ENCODE measurements at regions not wholly inside any gene's neighbourhood (a gene's known extent, or its start where the extent isn't known, plus 50 kb on each side); places are given as distances from the start of the nearest gene placed in this dataset.

- TF ChIP-seq, protein P1, sequence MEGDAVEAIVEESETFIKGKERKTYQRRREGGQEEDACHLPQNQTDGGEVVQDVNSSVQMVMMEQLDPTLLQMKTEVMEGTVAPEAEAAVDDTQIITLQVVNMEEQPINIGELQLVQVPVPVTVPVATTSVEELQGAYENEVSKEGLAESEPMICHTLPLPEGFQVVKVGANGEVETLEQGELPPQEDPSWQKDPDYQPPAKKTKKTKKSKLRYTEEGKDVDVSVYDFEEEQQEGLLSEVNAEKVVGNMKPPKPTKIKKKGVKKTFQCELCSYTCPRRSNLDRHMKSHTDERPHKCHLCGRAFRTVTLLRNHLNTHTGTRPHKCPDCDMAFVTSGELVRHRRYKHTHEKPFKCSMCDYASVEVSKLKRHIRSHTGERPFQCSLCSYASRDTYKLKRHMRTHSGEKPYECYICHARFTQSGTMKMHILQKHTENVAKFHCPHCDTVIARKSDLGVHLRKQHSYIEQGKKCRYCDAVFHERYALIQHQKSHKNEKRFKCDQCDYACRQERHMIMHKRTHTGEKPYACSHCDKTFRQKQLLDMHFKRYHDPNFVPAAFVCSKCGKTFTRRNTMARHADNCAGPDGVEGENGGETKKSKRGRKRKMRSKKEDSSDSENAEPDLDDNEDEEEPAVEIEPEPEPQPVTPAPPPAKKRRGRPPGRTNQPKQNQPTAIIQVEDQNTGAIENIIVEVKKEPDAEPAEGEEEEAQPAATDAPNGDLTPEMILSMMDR (IDR thresholded peaks at IDR 0.05) = no peak
- no peak for TF ChIP-seq POLR2A (IDR thresholded peaks at IDR 0.05)
Observed at GRCh38 chr2:226638576-226638975, 161.0 kb downstream of the IRS1 start.

Measured in testis (tissue), 2 donors.